ENCODE measurements at regions not wholly inside any gene's neighbourhood (a gene's known extent, or its start where the extent isn't known, plus 50 kb on each side); places are given as distances from the start of the nearest gene placed in this dataset.

GRCh38 chr9:119852390-119852789 lies 483.2 kb upstream of the BRINP1 start:
- no peaks in the 10 kb centered on the region for H3K4me1 ChIP-seq (ENCODE audit: low read length)
- H2AFZ ChIP-seq (ENCODE audit: low read length), result no peak overlapping the region
- H3K9ac ChIP-seq (ENCODE audit: low read length), result no peak overlapping the region
- no peaks in the 10 kb centered on the region for H3K36me3 ChIP-seq (replicated peaks; ENCODE audit: insufficient read depth, low read length)
- no peak overlapping the region for H3K27ac ChIP-seq (ENCODE audit: low read length)
- no peaks in the 10 kb centered on the region for H3K79me2 ChIP-seq (ENCODE audit: low read length)
- H4K20me1 ChIP-seq (ENCODE audit: insufficient read depth, low read length), result no peaks in the 10 kb centered on the region
- H3F3A ChIP-seq (ENCODE audit: insufficient read depth, low read length), result no peaks in the 10 kb centered on the region
- no peak overlapping the region for H3K4me2 ChIP-seq (ENCODE audit: low read depth, low read length)
- H3K9me2 ChIP-seq (replicated peaks; ENCODE audit: insufficient read depth, low read length), result no peaks in the 10 kb centered on the region
- H3K27me3 ChIP-seq (replicated peaks; ENCODE audit: insufficient read depth, low read length), result no peaks in the 10 kb centered on the region
- DNase-seq, result no peak
- TF ChIP-seq EZH2phosphoT487 (IDR thresholded peaks at IDR 0.05; ENCODE audit: low read length) (no peak), EZH2 (optimal IDR thresholded peaks at IDR 0.05; ENCODE audit: low read depth, low read length) (no peak)
- TF ChIP-seq, protein P1, sequence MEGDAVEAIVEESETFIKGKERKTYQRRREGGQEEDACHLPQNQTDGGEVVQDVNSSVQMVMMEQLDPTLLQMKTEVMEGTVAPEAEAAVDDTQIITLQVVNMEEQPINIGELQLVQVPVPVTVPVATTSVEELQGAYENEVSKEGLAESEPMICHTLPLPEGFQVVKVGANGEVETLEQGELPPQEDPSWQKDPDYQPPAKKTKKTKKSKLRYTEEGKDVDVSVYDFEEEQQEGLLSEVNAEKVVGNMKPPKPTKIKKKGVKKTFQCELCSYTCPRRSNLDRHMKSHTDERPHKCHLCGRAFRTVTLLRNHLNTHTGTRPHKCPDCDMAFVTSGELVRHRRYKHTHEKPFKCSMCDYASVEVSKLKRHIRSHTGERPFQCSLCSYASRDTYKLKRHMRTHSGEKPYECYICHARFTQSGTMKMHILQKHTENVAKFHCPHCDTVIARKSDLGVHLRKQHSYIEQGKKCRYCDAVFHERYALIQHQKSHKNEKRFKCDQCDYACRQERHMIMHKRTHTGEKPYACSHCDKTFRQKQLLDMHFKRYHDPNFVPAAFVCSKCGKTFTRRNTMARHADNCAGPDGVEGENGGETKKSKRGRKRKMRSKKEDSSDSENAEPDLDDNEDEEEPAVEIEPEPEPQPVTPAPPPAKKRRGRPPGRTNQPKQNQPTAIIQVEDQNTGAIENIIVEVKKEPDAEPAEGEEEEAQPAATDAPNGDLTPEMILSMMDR (IDR thresholded peaks at IDR 0.05; ENCODE audit: low read length), result no peak
- no peaks in the 10 kb centered on the region for H3K9me3 ChIP-seq (replicated peaks; ENCODE audit: insufficient read depth, low read length)
- H3K4me3 ChIP-seq (ENCODE audit: low read length), result no peak overlapping the region

DNA sequence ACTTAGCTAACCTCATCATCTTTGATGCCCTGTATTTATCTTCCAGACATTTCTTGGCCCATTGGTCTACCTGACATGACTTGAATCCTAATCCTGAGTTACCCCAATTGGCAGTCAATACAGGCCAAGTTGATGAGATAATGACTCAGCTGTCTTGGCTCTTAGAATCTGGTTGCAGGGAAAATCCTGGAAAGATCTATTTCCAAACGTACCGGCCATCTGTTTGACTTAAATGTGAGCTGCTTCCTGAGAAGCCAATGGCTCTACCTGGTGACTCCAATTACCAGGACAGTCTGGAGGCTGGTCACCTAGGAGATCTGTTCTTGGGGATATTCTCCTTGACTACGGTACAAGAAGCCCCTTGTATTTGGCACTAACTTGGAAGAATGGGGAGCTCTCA lies 475.2 kb upstream of the BRINP1 start:
- no peak overlapping the region for H3K4me3 ChIP-seq (ENCODE audit: low read length)

DNA sequence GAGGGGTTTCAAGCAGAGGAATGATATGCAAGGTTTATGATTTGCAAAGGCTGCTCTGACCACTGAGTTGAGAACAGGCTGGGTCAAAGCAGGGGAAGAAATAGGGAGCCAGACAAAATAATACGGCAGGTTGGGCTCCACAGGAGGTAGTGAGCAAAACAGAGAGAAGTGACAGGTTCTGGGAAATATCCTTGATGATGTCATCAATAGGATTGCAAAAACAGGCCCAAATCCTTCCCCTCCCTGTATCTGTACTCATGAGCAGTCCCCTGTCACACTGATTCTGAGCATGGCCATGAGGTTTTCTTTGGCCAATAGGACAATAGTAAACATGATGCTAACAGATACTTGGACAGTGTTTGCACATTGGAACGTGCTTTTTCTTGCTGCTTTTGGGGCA lies 471.8 kb upstream of the BRINP1 start:
- H3K9me2 ChIP-seq (replicated peaks; ENCODE audit: insufficient read depth, low read length), result no peaks in the 10 kb centered on the region
- no peak overlapping the region for H3K27ac ChIP-seq (ENCODE audit: low read length)
- no peaks in the 10 kb centered on the region for H3K27me3 ChIP-seq (replicated peaks; ENCODE audit: insufficient read depth, low read length)
- H3K4me2 ChIP-seq (ENCODE audit: low read depth, low read length), result no peak overlapping the region
- H3F3A ChIP-seq (ENCODE audit: insufficient read depth, low read length), result no peaks in the 10 kb centered on the region
- no peak overlapping the region for H3K9ac ChIP-seq (ENCODE audit: low read length)
- no peaks in the 10 kb centered on the region for H3K4me1 ChIP-seq (ENCODE audit: low read length)
- H3K4me3 ChIP-seq (ENCODE audit: low read length), result no peak overlapping the region
- DNase-seq, result no peak
- H3K36me3 ChIP-seq (replicated peaks; ENCODE audit: insufficient read depth, low read length), result no peaks in the 10 kb centered on the region
- no peaks in the 10 kb centered on the region for H3K9me3 ChIP-seq (replicated peaks; ENCODE audit: insufficient read depth, low read length)
- no peak overlapping the region for H2AFZ ChIP-seq (ENCODE audit: low read length)
- H4K20me1 ChIP-seq (ENCODE audit: insufficient read depth, low read length), result no peaks in the 10 kb centered on the region
- H3K79me2 ChIP-seq (ENCODE audit: low read length), result no peaks in the 10 kb centered on the region
- TF ChIP-seq EZH2 (optimal IDR thresholded peaks at IDR 0.05; ENCODE audit: low read depth, low read length), result no peak
- TF ChIP-seq EZH2phosphoT487 (IDR thresholded peaks at IDR 0.05; ENCODE audit: low read length), result no peak
- TF ChIP-seq, protein P1 (IDR thresholded peaks at IDR 0.05; ENCODE audit: low read length), result no peak

More for the DNA sequence above, 475.2 kb upstream of the BRINP1 start:
- Histone ChIP-seq H3K79me2 (ENCODE audit: low read length) (no peaks in the 10 kb centered on the region), H3K9me3 (replicated peaks; ENCODE audit: insufficient read depth, low read length) (no peaks in the 10 kb centered on the region), H3K27ac (ENCODE audit: low read length) (no peak overlapping the region), H3F3A (ENCODE audit: insufficient read depth, low read length) (no peaks in the 10 kb centered on the region), H2AFZ (ENCODE audit: low read length) (no peak overlapping the region), H4K20me1 (ENCODE audit: insufficient read depth, low read length) (no peaks in the 10 kb centered on the region), H3K4me1 (ENCODE audit: low read length) (no peaks in the 10 kb centered on the region), H3K36me3 (replicated peaks; ENCODE audit: insufficient read depth, low read length) (no peaks in the 10 kb centered on the region), H3K27me3 (replicated peaks; ENCODE audit: insufficient read depth, low read length) (no peaks in the 10 kb centered on the region), H3K9me2 (replicated peaks; ENCODE audit: insufficient read depth, low read length) (no peaks in the 10 kb centered on the region), H3K9ac (ENCODE audit: low read length) (no peak overlapping the region), H3K4me2 (ENCODE audit: low read depth, low read length) (no peak overlapping the region)
- TF ChIP-seq, protein P1 (IDR thresholded peaks at IDR 0.05; ENCODE audit: low read length), result no peak
- TF ChIP-seq EZH2 (optimal IDR thresholded peaks at IDR 0.05; ENCODE audit: low read depth, low read length) (no peak), EZH2phosphoT487 (IDR thresholded peaks at IDR 0.05; ENCODE audit: low read length) (no peak)
- DNase-seq, result no peak

Measured in MM.1S (cell line).